DMS53 treated with DMSO at 0.1 percent for 48 hours (cell line): ENCODE measurements at regions not wholly inside any gene's neighbourhood (a gene's known extent, or its start where the extent isn't known, plus 50 kb on each side); places are given as distances from the start of the nearest gene placed in this dataset.
"Not testable (repeated sequence)": the region's sequence is repeated elsewhere in the genome, so short reads cannot be mapped to it uniquely, and the experiment has no call there.

Source experiments
- DNase-seq: peaks from one replicate; lab custom pipeline; 2025; ENCODE audit not compliant: unreplicated experiment; lab: John Stamatoyannopoulos, UW

GRCh38 chr14:25440382-25440781 lies 390.4 kb upstream of the STXBP6 start:
- DNase-seq: not testable (repeated sequence)

GRCh38 chr14:25436906-25437305 lies 387.0 kb upstream of the STXBP6 start:
- DNase-seq: no peak

GRCh38 chr14:25436288-25436875 lies 386.4 kb upstream of the STXBP6 start:
- DNase-seq: no peak

GRCh38 chr14:25431211-25432076 lies 381.5 kb upstream of the STXBP6 start:
- DNase-seq: peak; percentile 32

- DNase-seq: no peak
Measured at GRCh38 chr14:25430808-25431207, 380.9 kb upstream of the STXBP6 start.

GRCh38 chr14:25412998-25413397 lies 363.1 kb upstream of the STXBP6 start:
- DNase-seq: no peak

GRCh38 chr14:25411781-25412757 lies 362.1 kb upstream of the STXBP6 start:
- peak; percentile 5 for DNase-seq

- peak; percentile 20 for DNase-seq
Measured at GRCh38 chr14:25406818-25407217, 356.9 kb upstream of the STXBP6 start.

GRCh38 chr14:25400607-25401206 lies 350.8 kb upstream of the STXBP6 start:
- peak; percentile 38 for DNase-seq

GRCh38 chr14:25396128-25396527 lies 346.2 kb upstream of the STXBP6 start:
- DNase-seq: no peak

GRCh38 chr14:25394791-25395391 lies 344.9 kb upstream of the STXBP6 start:
- DNase-seq: no peak

- DNase-seq: no peak
Measured at GRCh38 chr14:25394356-25394755, 344.4 kb upstream of the STXBP6 start.

- DNase-seq: no peak
Measured at GRCh38 chr14:25389948-25390347, 340.0 kb upstream of the STXBP6 start.

- peak; percentile 3 for DNase-seq
Measured at GRCh38 chr14:25381498-25381897, 331.6 kb upstream of the STXBP6 start.

GRCh38 chr14:25375639-25376038 lies 325.7 kb upstream of the STXBP6 start:
- DNase-seq: no peak

GRCh38 chr14:25371068-25371467 lies 321.1 kb upstream of the STXBP6 start:
- DNase-seq: peak; percentile 47

GRCh38 chr14:25370057-25370456 lies 320.1 kb upstream of the STXBP6 start:
- not testable (repeated sequence) for DNase-seq

GRCh38 chr14:25358330-25358729 lies 308.4 kb upstream of the STXBP6 start:
- DNase-seq: no peak

GRCh38 chr14:25351269-25351668 lies 301.3 kb upstream of the STXBP6 start:
- DNase-seq: no peak

- DNase-seq: no peak
Measured at GRCh38 chr14:25350802-25351201, 300.9 kb upstream of the STXBP6 start.
